ENCODE measurements at regions not wholly inside any gene's neighbourhood (a gene's known extent, or its start where the extent isn't known, plus 50 kb on each side); places are given as distances from the start of the nearest gene placed in this dataset.

DNA sequence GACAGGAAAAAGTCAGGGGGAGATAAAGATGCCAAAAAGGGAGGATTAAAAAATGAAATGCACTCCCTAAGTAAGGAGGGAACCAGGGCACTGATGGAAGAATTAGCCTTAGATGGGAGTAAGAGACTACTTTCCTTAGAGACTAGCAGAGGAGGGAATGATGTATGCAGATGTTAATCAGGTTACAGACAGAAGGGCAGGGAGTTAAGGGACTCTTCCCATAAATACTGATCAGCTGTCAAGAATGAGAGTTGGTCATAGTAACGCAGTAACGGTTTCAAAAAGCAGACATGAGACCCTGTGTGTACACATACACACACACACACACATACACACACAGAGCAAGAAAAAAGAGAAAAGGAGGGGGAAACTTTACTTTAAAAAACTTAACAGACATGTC lies 93.4 kb downstream of the PHLDA1 start:
- TF ChIP-seq, protein P1, sequence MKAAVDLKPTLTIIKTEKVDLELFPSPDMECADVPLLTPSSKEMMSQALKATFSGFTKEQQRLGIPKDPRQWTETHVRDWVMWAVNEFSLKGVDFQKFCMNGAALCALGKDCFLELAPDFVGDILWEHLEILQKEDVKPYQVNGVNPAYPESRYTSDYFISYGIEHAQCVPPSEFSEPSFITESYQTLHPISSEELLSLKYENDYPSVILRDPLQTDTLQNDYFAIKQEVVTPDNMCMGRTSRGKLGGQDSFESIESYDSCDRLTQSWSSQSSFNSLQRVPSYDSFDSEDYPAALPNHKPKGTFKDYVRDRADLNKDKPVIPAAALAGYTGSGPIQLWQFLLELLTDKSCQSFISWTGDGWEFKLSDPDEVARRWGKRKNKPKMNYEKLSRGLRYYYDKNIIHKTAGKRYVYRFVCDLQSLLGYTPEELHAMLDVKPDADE (CRISPR knock-in tag; IDR thresholded peaks at IDR 0.05), result no peak
- TF ChIP-seq, protein P2, sequence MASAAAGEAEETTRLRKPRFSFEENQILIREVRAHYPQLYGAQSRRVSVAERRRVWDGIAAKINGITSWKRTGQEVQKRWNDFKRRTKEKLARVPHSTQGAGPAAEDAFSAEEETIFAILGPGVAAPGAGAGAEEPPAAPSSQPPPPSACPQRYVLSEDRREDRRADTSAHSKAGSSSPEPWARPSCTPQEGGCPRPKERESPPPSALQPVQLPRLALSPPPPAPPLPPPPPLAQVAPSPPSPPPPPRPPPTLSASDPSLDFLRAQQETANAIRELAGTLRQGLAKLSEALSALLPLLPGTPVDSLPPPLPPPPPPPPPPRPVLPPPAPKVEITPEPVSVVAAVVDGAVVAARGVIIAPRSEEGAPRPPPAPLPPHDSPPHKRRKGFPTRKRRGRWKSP (CRISPR knock-in tag; IDR thresholded peaks at IDR 0.05), result no peak
- TF ChIP-seq RFX5 (IDR thresholded peaks at IDR 0.05; ENCODE audit: low read depth, low read length) (no peak), MAFK (conservative IDR thresholded peaks at IDR 0.05 in 1 of 2, IDR thresholded peaks at IDR 0.05 in 1 of 2; ENCODE audit: low read length in 2 of 2) (no peak), MIER3 (CRISPR knock-in tag; IDR thresholded peaks at IDR 0.05; ENCODE audit: borderline replicate concordance) (no peak), ARNTL (CRISPR knock-in tag; IDR thresholded peaks at IDR 0.05) (no peak), ZSCAN12 (CRISPR knock-in tag; IDR thresholded peaks at IDR 0.05) (no peak)
- TF ChIP-seq, protein P3, sequence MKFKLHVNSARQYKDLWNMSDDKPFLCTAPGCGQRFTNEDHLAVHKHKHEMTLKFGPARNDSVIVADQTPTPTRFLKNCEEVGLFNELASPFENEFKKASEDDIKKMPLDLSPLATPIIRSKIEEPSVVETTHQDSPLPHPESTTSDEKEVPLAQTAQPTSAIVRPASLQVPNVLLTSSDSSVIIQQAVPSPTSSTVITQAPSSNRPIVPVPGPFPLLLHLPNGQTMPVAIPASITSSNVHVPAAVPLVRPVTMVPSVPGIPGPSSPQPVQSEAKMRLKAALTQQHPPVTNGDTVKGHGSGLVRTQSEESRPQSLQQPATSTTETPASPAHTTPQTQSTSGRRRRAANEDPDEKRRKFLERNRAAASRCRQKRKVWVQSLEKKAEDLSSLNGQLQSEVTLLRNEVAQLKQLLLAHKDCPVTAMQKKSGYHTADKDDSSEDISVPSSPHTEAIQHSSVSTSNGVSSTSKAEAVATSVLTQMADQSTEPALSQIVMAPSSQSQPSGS (CRISPR knock-in tag; IDR thresholded peaks at IDR 0.05), result no peak
- TF ChIP-seq, protein P4, sequence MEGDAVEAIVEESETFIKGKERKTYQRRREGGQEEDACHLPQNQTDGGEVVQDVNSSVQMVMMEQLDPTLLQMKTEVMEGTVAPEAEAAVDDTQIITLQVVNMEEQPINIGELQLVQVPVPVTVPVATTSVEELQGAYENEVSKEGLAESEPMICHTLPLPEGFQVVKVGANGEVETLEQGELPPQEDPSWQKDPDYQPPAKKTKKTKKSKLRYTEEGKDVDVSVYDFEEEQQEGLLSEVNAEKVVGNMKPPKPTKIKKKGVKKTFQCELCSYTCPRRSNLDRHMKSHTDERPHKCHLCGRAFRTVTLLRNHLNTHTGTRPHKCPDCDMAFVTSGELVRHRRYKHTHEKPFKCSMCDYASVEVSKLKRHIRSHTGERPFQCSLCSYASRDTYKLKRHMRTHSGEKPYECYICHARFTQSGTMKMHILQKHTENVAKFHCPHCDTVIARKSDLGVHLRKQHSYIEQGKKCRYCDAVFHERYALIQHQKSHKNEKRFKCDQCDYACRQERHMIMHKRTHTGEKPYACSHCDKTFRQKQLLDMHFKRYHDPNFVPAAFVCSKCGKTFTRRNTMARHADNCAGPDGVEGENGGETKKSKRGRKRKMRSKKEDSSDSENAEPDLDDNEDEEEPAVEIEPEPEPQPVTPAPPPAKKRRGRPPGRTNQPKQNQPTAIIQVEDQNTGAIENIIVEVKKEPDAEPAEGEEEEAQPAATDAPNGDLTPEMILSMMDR (CRISPR knock-in tag; IDR thresholded peaks at IDR 0.05), result no peak
